ENCODE measurements at regions not wholly inside any gene's neighbourhood (a gene's known extent, or its start where the extent isn't known, plus 50 kb on each side); places are given as distances from the start of the nearest gene placed in this dataset.

GRCh38 chr5:98301547-98301946 lies 471.9 kb upstream of the RGMB start:
- H4K8ac ChIP-seq (ENCODE audit: low read depth in 2 of 2, low read length in 2 of 2), result peak overlapping the region; percentile 10 to 64; a peak in 2 of 4 replicates
- intact Hi-C loops (cut with micrococcal nuclease), result no loop called here
- H4K20me1 ChIP-seq (ENCODE audit: insufficient read depth, low read length), result no peaks in the 10 kb centered on the region
- peak overlapping the region; percentile 80 for H2AFZ ChIP-seq (replicated peaks; ENCODE audit: low read length, poor library complexity)
- peak overlapping the region; percentile 17; the same call in 1 of the 2 replicates for H3K4ac ChIP-seq (ENCODE audit: low read depth, low read length)
- ChIA-PET CTCF (no interaction called here), POLR2A (ENCODE audit: unreplicated experiment) (no interaction called here)
- H3K27me3 ChIP-seq (ENCODE audit: control insufficient read depth, insufficient read depth, low read length), result no peaks in the 10 kb centered on the region
- H2AK5ac ChIP-seq (ENCODE audit: low read depth, low read length), result no peak overlapping the region
- H2BK5ac ChIP-seq (ENCODE audit: low read depth, low read length, poor library complexity, severe bottlenecking), result peak overlapping the region; percentile 76
- WGBS, 2 experiments (ENCODE audit: extremely low coverage in 2 of 2, insufficient read length in 1 of 2), result no CpG with 5 or more reads among the region's 2 CpGs
- no peaks in the 10 kb centered on the region for H3K36me3 ChIP-seq (ENCODE audit: control insufficient read depth, insufficient read depth, low read length)
- H2BK15ac ChIP-seq (ENCODE audit: low read depth, low read length), result peak overlapping the region; percentile 26
- H2AK9ac ChIP-seq (replicated peaks; ENCODE audit: low read depth, low read length, poor library complexity), result no peak overlapping the region
- no peak overlapping the region for H3K4me3 ChIP-seq (ENCODE audit: insufficient read depth, low read depth, low read length)
- peak overlapping the region; percentile 89 for H3K14ac ChIP-seq (replicated peaks; ENCODE audit: low read depth, low read length)
- H3K79me1 ChIP-seq (ENCODE audit: low read depth in 1 of 2, low read length in 2 of 2), result no peaks in the 10 kb centered on the region
- no peaks in the 10 kb centered on the region for H3K9me1 ChIP-seq (ENCODE audit: insufficient read depth, low read length)
- BruUV-seq (replicated peaks), result no TSS peak
- no peak overlapping the region for H3K56ac ChIP-seq (ENCODE audit: extremely low read depth, insufficient read depth, low read length)
- H2BK120ac ChIP-seq (ENCODE audit: low read depth, low read length), result peak overlapping the region; percentile 83; the same call in 1 of the 2 replicates
- H4K91ac ChIP-seq (ENCODE audit: insufficient read depth, low read depth, low read length), result peak overlapping the region; percentile 9; the same call in 1 of the 2 replicates
- H3K9me3 ChIP-seq (ENCODE audit: control insufficient read depth, insufficient read depth, low read length), result no peaks in the 10 kb centered on the region
- H2BK20ac ChIP-seq (ENCODE audit: low read depth, low read length), result peak overlapping the region; percentile 60
- H4K5ac ChIP-seq (ENCODE audit: low read depth, low read length), result peak overlapping the region; percentile 59; the same call in 1 of the 2 replicates
- TF ChIP-seq RCOR1 (IDR thresholded peaks at IDR 0.05; ENCODE audit: insufficient replicate concordance, low read length) (no peak), RAD21 (IDR thresholded peaks at IDR 0.05; ENCODE audit: low read length) (no peak), POLR2A (IDR thresholded peaks at IDR 0.05; ENCODE audit: low read depth, low read length) (no peak), CTCF (conservative IDR thresholded peaks at IDR 0.05; ENCODE audit: low read depth, low read length) (no peak), BHLHE40 (IDR thresholded peaks at IDR 0.05; ENCODE audit: low read depth, low read length) (no peak), MAFK (IDR thresholded peaks at IDR 0.05; ENCODE audit: low read depth, low read length) (no peak), CHD1 (IDR thresholded peaks at IDR 0.05; ENCODE audit: low read depth, low read length) (no peak), FOS (IDR thresholded peaks at IDR 0.05; ENCODE audit: low read depth, low read length) (no peak), RFX5 (IDR thresholded peaks at IDR 0.05; ENCODE audit: low read depth, low read length) (no peak)
- TF ChIP-seq, protein P1, sequence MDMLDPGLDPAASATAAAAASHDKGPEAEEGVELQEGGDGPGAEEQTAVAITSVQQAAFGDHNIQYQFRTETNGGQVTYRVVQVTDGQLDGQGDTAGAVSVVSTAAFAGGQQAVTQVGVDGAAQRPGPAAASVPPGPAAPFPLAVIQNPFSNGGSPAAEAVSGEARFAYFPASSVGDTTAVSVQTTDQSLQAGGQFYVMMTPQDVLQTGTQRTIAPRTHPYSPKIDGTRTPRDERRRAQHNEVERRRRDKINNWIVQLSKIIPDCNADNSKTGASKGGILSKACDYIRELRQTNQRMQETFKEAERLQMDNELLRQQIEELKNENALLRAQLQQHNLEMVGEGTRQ (IDR thresholded peaks at IDR 0.05; ENCODE audit: low read depth, low read length), result no peak
- H3K4me2 ChIP-seq (ENCODE audit: low read depth, low read length), result no peak overlapping the region
- DNase-seq (no peak), ATAC-seq (ENCODE audit: low read depth) (no peak)
- H3K23ac ChIP-seq (ENCODE audit: low read depth, low read length), result peak overlapping the region; percentile 14; the same call in 1 of the 2 replicates
- dilution Hi-C loops (cut with HindIII; ENCODE audit: low sequenced_read_pairs, unreplicated experiment), result no loop called here
- H3K18ac ChIP-seq (ENCODE audit: low read depth, low read length), result peak overlapping the region; percentile 8; the same call in 1 of the 2 replicates
- in situ Hi-C loops (cut with MboI; ENCODE audit: low sequenced_read_pairs), result no loop called here
- no peak overlapping the region for H3K9ac ChIP-seq (ENCODE audit: low read depth, low read length)
- H3K4me1 ChIP-seq (ENCODE audit: control insufficient read depth, insufficient read depth, low read length), result peaks cover 8% of the 10 kb centered on the region; the same call in 1 of the 2 replicates
- no peak overlapping the region for H3K27ac ChIP-seq (ENCODE audit: insufficient read depth, low read length)
